HG02588 (cell line): ENCODE measurements at regions not wholly inside any gene's neighbourhood (a gene's known extent, or its start where the extent isn't known, plus 50 kb on each side); places are given as distances from the start of the nearest gene placed in this dataset.

Source experiments
- ATAC-seq: cut with Tn5 transposase; IDR thresholded peaks from one replicate; pipeline ENCODE4 v1.9.1; 2021; ENCODE audit warnings: mild to moderate bottlenecking, moderate library complexity; ENCODE audit not compliant: unreplicated experiment

DNA sequence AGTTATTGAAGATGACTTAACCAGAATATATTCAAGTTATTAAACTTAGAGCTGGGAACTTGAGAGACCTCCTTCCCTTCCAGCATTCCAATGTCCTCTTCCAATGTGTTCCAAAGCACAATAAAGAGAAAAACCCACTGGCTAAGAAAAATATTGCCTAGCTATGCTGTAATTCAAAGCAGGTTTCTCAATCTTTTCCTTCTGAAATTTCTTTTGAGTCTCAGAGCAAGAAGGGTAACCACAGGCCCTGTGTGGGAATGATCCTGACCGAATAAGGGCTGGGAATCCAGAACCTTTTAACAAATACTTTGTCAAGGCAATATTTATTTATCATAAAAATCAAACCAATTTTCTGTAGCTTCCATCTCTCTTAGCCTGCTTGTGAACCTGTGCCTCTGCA lies 150.7 kb upstream of the SFRP2 start:
- no peak for ATAC-seq

DNA sequence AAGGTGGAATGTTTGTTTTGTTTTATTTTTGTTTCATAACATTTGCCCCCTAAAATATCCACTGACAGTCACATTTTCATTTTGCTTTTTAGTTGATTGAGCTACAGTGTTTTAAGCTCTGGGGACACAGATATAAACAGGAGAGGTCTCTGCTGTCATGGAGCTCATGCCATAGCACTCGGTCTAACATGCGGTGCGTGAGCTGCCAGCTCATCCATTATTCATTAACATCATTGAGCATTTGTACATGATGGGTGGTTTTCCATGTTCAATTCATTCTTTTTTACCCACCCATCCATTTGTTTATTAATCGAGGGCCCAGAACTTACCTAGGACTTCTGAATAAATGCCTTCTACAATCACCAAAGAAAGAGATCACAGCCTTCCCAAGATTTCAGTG lies 150.1 kb upstream of the SFRP2 start:
- no peak for ATAC-seq

DNA sequence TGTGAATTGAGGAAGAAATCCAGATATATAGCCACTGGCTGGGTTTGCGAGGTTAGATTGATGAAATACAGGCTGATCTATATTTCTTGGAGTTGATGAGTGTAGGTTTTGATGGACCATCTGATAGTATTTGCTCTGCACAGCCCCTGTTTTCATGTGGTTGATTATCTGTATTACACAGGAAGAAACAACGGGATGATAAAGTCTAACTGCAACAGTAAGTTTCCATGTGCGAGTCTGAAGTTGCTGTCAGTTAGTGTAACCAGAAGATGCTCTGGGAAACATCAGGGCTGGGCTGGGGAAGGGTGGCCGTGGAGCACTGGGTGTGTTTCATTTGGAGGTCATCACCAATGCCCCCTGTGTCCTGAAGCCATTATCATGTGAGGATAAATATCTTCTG lies 148.4 kb upstream of the SFRP2 start:
- ATAC-seq: no peak

DNA sequence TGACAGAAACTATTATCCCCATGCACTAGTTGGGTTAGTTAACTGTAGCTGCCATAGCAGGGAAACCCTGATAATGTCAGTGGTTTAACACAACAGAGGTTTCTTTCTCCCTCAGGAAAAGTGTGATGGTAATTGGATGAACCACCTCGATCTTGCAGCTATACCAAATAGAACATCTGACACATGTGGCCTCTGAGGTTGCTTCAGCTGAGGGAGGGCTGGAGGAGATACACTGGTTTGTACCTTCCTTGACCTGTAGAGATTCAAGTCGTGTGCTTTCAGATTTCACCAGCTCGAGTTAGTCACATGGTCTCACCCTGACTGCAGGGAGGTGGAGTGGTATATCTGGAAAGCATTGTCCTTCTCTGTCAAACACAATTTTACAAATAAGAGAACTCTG lies 147.2 kb upstream of the SFRP2 start:
- no peak for ATAC-seq

DNA sequence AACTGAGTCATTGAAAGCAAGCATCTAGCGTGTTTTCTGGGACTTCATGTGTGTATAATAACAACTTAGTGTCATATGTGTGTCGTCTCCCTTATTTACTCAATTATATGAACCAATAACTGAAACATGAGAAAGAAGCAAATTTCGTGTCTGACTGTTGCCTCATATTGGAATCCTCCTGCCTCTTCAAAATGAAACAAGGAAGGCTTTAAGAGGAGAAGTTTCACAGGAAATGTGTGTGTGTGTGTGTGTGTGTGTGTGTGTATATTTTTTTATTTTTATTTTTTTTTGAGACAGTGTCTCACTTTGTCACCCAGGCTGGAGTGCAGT lies 145.8 kb upstream of the SFRP2 start:
- no peak for ATAC-seq

DNA sequence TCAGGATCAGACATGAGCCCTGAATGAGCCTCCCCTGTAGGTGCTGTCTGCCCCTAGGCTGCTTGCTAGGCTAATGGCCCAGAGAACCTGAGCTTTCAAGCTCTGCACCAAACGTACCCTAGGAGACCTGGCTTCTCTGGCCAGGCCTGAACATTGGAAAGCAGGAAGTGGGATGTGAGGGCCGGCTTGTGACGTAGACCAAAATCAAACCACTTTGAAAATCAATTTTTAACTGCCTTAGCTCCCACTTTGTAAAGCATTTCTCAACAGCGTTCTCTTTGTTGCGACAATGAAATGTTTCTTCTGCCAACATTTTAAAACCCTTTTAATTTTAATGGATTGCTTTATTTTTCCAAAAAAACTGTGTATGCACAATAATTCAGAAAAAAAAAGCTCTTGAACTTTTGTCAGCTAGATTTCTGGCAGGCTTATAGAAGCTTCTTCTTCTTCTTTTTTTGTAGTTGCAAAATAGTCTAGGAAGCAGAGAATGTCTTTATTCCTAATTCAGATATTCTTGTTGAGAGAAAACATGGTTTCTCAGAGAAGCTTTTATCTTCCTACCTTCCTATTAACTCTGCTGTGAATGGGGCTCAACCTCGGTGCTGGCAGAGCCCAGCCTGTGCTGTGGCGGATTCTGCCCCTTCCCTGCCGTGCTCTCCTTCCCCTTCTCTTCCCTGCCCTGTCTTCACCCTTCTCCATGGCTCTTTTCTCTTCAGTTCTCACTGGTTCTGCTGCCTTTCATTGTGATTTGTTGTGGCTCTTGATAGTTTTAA lies 145.2 kb upstream of the SFRP2 start:
- no peak for ATAC-seq

DNA sequence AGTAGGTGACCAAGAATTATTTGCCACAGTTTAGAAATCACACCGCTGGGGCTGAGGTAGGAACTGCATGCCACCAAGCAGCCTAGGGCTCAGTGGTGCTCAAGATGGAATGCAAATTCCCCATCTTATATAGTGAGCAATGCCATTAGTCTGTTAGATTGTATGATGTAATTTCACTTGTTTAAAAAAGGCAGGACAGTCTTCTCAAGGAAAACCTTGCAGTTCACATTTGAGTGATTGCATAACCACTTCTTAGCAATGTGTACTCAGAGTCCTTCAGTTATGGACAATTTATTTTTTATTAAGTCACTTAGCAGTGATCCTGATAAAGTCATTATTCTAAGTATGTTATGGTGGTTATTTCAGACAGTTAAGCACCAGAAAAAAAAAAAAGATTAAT lies 142.9 kb upstream of the SFRP2 start:
- no peak for ATAC-seq

DNA sequence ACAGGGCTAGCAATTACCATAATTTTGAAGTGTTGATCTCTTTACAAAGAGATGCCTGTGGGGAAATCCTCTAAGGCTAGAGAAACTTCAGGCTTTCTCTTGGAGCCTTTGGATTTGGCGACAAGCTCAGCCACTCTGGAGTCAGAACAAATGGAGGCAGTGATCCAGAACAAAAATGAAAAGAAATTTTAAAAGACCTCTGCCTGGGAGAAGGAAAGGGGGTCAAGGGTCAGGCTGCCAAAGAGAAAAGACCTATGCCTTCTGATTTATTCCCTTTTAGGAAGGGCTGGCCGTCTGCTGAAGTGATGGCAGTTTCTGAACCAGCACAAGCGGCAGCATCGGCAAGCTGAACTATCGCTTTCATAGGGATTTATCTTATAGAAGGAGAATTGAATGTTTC lies 140.8 kb upstream of the SFRP2 start:
- no peak for ATAC-seq

DNA sequence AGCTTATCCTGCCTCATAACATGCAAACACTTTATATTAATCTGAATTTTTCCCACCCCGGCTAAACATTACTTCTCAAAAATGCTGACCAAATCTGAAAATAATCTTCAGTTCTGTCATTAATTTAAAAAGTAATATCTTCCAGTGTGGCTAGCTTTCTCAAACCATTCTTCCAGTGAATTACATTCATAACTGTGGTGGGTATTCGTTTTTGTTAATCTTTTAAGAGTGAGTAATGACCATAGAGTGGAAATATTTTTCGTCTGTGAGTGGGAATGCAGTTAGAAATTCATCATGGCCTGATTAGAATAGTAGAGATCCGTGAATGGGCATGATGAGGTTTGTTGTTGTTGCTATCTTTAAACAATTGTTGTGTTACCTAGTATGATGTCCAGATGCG lies 138.6 kb upstream of the SFRP2 start:
- no peak for ATAC-seq

DNA sequence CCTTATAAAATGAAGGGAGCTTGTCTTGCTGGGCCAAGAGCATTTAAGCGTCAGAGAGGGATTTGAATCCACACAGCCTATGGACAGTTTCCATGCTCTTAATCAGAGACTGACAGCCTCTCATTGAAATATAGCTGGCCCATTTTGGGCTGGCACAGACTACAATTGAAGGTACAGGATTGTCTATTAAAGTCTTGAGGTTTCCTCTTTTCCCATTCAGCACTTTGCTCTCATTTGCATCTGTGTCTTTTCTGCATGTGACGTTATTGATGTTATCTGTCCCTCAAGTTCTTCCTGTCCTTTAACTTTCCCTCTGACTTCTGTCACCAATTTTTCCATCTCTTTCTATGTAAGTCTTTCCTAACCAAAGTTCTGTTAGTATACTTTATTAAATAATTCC lies 133.3 kb upstream of the SFRP2 start:
- no peak for ATAC-seq

DNA sequence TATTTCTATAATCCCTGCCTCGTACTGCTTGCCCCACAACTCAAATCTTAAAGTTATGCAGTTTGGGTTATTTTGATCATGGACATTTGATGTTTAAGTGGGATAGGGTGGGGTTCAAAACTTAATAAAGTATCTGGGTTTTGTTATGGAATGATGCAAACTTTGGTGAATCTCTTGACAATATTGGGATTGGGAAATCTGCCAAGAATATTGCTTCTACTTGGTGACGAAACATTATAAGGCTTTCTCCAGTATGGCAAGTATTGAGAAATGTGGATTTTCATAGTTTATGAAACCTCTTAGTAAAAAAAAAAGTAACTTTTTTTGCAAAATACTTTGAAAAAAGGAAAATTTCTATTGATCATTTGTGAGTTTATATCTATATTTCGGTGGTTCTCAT lies 130.8 kb upstream of the SFRP2 start:
- ATAC-seq: no peak

DNA sequence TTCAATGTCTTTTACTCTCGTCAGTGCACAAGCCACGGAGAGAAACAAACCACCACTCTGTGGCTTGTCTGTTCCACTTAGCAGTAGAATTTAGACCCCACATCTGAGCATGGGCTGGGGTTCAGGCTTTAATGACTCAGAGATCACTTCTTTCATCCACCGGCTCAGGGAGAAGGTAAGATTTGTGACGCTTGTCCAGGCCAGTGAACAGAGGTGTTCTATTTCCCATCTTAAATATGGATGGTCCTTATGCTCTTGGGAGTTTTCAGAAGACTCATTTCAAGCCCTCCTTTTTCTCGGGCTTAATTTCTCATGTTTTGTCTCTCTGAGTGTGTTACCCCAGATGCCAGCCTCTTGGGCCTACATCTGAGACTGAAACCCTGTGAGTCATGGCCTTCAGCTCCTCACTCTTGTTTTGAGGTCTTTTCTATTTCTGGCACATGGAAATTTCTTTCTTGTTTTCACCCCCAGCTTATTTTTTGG lies 127.4 kb upstream of the SFRP2 start:
- peak; percentile 99 for ATAC-seq

DNA sequence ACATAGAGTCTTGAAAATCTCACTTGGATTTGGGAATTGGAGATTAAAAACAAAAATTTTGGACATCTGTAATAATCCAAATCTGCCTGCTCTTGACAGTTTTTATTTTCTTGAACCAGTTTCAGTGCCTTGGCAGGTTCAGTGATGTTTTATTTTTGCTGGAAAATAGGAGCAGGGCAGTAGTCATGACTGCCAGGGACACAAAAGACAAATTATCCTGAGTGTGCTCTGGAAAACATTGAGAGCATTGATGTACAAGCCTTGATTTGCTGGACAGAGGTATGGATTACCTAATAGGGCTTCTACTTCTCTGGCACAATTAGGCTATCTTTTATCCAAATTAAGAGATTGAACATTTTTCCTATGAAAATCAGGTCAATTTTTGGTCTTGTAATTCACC lies 123.4 kb upstream of the SFRP2 start:
- no peak for ATAC-seq

DNA sequence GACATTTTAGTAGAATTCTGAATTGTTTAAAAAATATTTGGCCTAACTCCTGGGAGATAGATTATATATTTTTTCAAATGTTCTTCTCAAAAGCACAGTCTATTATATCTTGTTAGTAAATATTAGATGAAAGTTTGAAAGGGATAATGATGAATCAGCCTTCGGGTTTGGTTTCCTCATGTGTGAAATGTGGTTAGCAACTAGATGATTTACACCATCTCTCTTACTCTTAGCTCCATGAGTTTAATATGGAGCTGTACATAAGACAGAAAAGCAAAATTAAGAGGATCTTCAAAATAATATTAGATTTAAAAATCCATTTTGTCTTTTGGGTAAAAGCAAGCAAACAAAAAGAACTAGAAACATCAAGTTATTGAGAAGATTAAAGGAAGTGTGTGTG lies 120.8 kb upstream of the SFRP2 start:
- no peak for ATAC-seq

DNA sequence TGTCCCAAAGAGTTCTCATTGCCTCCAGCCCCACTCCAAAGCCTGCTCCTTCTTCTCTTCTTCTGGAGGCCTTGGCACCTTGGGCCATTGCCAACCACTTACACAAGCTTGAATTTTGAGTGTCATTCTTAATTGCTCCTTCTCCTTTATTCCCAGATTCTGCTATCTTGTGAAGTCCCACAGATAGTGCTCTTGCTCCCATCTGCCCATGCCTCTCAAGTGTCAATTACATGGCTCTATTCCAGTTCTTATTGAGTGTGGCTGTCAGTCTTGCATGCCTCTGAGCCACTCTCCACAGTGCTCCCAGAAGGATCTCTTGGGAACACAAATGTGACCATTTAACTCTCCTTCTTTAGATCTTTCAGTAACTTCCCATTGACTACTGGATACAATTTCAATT lies 117.3 kb upstream of the SFRP2 start:
- no peak for ATAC-seq

DNA sequence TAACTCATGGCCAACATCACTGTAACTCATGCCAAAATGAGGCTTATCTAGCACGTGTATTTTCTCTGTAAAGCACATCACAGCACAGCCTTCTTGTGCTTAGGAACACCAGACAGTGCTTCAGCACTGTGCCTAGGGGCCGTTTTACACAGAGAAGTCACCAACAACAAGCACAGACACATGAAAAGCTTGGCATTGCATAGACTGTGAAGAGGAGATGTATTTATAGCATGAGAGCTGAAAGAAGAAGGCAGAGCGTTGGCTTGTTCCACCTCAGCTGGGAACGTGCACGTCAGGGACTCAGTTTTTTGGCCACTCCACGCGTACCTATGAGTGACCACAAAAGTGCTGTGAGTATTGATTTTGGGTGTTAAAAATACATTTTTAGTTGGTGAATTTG lies 116.3 kb upstream of the SFRP2 start:
- ATAC-seq: no peak

DNA sequence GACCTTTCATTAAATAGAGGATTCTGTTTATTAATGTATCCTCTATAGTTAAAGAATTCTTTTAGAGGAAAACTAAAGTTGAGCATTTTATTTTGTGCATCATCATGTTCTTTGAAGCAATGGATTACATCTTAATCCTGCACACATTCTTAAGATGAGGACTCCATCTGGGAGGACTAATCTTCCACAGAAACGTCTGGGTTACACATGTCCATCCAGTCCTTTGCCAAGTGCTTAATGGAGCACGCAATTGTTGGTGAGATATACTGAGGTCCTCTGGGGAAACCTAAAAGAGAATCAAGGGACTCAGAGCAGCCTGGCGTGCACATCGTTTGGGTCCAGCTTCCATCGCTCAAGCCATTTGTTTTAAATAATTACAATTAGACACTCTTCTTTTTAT lies 115.1 kb upstream of the SFRP2 start:
- ATAC-seq: no peak

DNA sequence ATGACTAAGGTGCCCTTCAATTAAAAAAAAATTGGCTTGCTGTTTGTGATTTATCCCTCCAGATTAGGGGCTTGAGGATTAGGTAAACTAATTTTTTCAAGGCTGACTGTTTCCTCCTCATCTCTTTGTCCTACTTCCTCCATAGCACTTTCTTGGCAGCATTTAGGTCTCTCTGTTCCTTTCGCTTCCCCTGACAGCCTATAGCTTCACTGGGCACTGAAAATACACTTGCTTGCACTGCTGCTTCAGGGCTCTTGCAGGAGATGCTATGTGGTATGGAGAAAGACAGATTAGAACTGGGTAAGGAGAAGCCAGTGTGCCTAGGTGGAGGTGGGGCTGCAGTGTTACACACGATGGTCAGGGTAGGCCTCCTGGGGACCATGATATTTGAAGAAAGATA lies 112.3 kb upstream of the SFRP2 start:
- no peak for ATAC-seq

DNA sequence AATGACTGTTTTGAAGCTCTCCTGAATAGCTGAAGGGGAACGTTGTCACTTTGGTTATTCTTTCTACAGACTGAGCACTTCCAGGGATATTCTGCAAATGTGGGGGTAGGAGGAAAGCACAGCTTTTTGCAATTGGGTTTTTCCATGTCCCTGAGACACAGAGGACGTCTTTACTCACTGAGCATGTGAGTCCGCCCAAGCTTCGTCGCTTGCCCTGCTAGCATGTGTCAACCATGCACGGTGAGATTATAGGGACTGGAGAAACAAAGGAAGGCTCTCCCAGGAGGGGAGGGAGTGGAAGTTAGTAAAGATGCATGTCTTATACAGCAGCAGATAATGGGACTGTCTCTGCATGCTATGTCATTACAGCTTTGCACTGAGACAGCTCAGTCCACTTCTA lies 111.5 kb upstream of the SFRP2 start:
- no peak for ATAC-seq

DNA sequence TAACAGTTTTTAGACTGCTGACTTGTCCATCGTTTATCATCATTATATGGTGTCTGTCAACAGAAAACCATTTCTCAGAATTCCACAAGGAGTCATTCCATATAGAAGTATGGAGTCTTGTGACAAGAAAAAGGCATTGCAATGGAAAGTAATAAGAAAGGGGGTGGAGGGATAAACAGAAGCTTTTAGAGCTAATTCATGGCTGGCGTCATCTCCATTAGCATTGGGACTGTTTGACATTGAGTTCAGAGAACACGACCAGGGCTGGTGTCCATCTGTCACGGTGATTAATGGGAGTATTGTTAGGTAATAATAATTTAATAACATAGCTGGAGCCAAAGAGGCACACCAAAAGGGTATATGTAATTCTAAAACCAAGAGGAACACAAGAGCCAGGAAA lies 101.9 kb upstream of the SFRP2 start:
- no peak for ATAC-seq

DNA sequence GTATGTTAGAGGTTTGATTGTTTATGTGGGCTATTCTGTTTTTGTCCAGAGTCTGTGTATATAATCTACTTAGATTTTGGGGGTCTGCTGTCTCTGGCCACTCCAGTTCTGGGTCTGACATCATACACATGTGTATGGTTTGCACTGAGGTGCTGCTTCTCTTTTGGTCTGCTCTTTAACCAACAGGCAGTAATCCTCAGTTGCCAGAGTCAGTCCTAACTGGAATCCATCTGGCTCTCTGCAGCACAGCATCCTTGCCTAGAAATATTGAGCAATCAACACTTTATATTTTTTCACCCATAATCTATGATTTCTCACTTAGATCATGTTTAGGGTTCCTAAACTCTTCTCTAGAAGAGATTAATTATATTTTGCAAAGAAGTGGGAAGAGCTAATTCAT lies 98.3 kb upstream of the SFRP2 start:
- no peak for ATAC-seq

DNA sequence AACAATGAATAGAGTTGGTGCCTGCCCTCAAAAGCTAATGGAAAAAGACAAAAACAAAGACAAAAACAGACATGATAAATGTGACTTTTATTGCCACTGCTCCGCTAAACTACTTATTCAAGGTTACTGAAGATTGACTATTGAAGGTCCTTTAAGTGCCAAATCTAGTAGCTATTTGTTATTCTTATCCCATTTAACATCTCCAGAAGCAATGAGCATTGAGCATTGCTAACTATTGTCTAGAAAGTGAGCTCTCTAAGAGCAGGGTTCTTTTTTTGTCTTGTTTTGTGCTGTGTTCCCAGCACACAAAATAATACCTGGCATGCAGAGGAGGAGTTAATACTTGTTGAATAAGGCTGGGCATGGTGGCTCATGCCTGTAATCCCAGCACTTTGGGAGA lies 95.4 kb upstream of the SFRP2 start:
- no peak for ATAC-seq

DNA sequence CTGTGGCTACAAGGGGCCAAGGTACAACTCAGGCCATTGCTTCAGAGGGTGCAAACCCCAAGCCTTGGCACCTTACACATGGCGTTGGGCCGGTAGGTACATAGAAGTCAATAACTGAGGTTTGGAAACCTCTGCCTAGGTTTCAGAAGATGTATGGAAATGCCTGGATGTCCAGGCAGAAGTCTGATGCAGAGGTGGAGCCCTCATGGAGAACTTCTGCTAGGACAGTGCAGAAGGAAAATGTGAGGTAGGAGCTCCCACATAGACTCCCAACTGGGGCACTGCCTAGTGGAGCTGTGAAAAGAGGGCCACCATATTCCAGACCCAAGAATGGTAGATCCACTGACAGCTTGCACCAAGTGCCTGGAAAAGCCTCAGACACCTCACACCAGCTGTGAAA lies 92.1 kb upstream of the SFRP2 start:
- ATAC-seq: no peak
